Neural progenitor cell (in vitro differentiated cells): ENCODE measurements at regions not wholly inside any gene's neighbourhood (a gene's known extent, or its start where the extent isn't known, plus 50 kb on each side); places are given as distances from the start of the nearest gene placed in this dataset.

Experiments used
- DNase-seq: peaks from one replicate; pipeline ENCODE4 v3.0.0-alpha.2; 2016; ENCODE audit warnings: low spot score
- H2AFZ ChIP-seq: fragments of 200-600 bp; sonication (generic); replicated peaks from 2 replicates; pipeline ENCODE4 v1.6.1; 2016; ENCODE audit warnings: antibody characterized with exemption
- H3F3A ChIP-seq: fragments of 200-600 bp; sonication (generic); 2 replicates; pipeline ENCODE4 v1.6.1; 2016; ENCODE audit warnings: antibody characterized with exemption, low read depth
- H3K27ac ChIP-seq: fragments of 200-600 bp; sonication (generic); 2 replicates; pipeline ENCODE4 v1.5.1; 2016; ENCODE audit warnings: mild to moderate bottlenecking
- H3K27me3 ChIP-seq: fragments of 200-600 bp; sonication (generic); 2 replicates; pipeline ENCODE4 v1.6.1; 2016; ENCODE audit warnings: mild to moderate bottlenecking, moderate library complexity
- H3K36me3 ChIP-seq: fragments of 200-600 bp; sonication (generic); 2 replicates; pipeline ENCODE4 v1.5.1; 2016
- H3K4me1 ChIP-seq: fragments of 200-600 bp; sonication (generic); 2 replicates; pipeline ENCODE4 v1.6.1; 2016; ENCODE audit warnings: mixed run types
- H3K4me2 ChIP-seq: fragments of 200-600 bp; sonication (generic); 2 replicates; pipeline ENCODE4 v1.6.1; 2016
- H3K4me3 ChIP-seq: fragments of 200-600 bp; sonication (generic); 2 replicates; pipeline ENCODE4 v1.5.1; 2016
- H3K79me2 ChIP-seq: fragments of 200-600 bp; sonication (generic); 2 replicates; pipeline ENCODE4 v1.6.1; 2016; ENCODE audit warnings: low read depth
- H3K9ac ChIP-seq: fragments of 200-600 bp; sonication (generic); 2 replicates; pipeline ENCODE4 v1.6.1; 2016
- H3K9me3 ChIP-seq: fragments of 200-600 bp; sonication (generic); 2 replicates; pipeline ENCODE4 v1.5.1; 2016; ENCODE audit warnings: low read depth
- H4K20me1 ChIP-seq: fragments of 200-600 bp; sonication (generic); 2 replicates; pipeline ENCODE4 v1.6.1; 2016; ENCODE audit warnings: low read depth
- H3K27ac Mint-ChIP-seq: 3 replicates; pipeline ENCODE4 v1.8.0; 2021; ENCODE audit warnings: mixed read lengths
- H3K27me3 Mint-ChIP-seq: 2 replicates; pipeline ENCODE4 v1.8.0; 2022; ENCODE audit warnings: low read depth, mild to moderate bottlenecking, inconsistent platforms, moderate library complexity, mixed read lengths; ENCODE audit not compliant: insufficient read depth
- H3K36me3 Mint-ChIP-seq: 3 replicates; pipeline ENCODE4 v1.8.0; 2021; ENCODE audit warnings: mixed read lengths
- H3K4me1 Mint-ChIP-seq: 3 replicates; pipeline ENCODE4 v1.8.0; 2021; ENCODE audit warnings: mixed read lengths
- H3K4me3 Mint-ChIP-seq: 3 replicates; pipeline ENCODE4 v1.8.0; 2021; ENCODE audit warnings: mild to moderate bottlenecking, moderate library complexity, mixed read lengths
- H3K9me3 Mint-ChIP-seq: 3 replicates; pipeline ENCODE4 v1.8.0; 2020; ENCODE audit warnings: mixed read lengths
- EZH2 ChIP-seq: fragments of 200-600 bp; sonication (generic); IDR thresholded peaks from 2 replicates; pipeline ENCODE4 v1.6.1; 2017; ENCODE audit warnings: antibody characterized with exemption, mild to moderate bottlenecking, moderate library complexity
- EZH2phosphoT487 ChIP-seq: fragments of 200-600 bp; sonication (generic); IDR thresholded peaks from 2 replicates; pipeline ENCODE4 v1.6.1; 2017; ENCODE audit warnings: antibody characterized with exemption
- TF ChIP-seq, protein P1 (sequence below): fragments of 200-600 bp; sonication (generic); IDR thresholded peaks from 2 replicates; pipeline ENCODE4 v1.5.1; 2017; ENCODE audit warnings: antibody characterized with exemption, mild to moderate bottlenecking

DNA sequence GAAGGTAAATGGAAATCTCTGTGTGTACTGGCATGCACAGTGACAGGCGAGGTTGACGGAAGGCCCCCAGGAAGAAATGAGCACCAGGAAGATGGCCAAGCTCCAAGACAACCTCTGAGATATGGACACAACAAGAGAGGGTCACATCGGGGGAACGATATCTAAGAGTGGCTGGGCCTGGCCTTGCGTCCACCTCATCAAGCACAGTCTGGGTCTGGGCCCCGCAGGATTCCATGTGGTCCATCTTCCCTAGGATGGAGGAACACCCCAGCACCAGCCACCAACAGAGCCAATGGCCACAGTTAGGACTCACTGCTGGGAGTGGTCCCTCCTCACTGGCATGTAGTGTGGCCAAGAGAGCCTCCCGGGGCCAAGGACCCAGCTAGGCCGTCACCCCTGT is 272.6 kb upstream of the AGTR2 start:
- Mint-ChIP-seq H3K4me3 (no peak overlapping the region), H3K27me3 (peaks cover 3% of the 10 kb centered on the region), H3K36me3 (peaks cover 42% of the 10 kb centered on the region), H3K9me3 (peaks cover 59% of the 10 kb centered on the region), H3K4me1 (no peaks in the 10 kb centered on the region), H3K27ac (no peak overlapping the region)
- Histone ChIP-seq H3K9ac (no peak overlapping the region), H3K4me2 (no peak overlapping the region), H3K9me3 (no peaks in the 10 kb centered on the region), H3K79me2 (no peaks in the 10 kb centered on the region), H3K4me3 (no peak overlapping the region), H3K27ac (no peak overlapping the region), H3K36me3 (no peaks in the 10 kb centered on the region), H3K27me3 (no peaks in the 10 kb centered on the region), H3F3A (peaks cover 6% of the 10 kb centered on the region), H4K20me1 (peaks cover 26% of the 10 kb centered on the region), H3K4me1 (no peaks in the 10 kb centered on the region), H2AFZ (no peak overlapping the region)
- TF ChIP-seq, protein P1, sequence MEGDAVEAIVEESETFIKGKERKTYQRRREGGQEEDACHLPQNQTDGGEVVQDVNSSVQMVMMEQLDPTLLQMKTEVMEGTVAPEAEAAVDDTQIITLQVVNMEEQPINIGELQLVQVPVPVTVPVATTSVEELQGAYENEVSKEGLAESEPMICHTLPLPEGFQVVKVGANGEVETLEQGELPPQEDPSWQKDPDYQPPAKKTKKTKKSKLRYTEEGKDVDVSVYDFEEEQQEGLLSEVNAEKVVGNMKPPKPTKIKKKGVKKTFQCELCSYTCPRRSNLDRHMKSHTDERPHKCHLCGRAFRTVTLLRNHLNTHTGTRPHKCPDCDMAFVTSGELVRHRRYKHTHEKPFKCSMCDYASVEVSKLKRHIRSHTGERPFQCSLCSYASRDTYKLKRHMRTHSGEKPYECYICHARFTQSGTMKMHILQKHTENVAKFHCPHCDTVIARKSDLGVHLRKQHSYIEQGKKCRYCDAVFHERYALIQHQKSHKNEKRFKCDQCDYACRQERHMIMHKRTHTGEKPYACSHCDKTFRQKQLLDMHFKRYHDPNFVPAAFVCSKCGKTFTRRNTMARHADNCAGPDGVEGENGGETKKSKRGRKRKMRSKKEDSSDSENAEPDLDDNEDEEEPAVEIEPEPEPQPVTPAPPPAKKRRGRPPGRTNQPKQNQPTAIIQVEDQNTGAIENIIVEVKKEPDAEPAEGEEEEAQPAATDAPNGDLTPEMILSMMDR = no peak
- TF ChIP-seq EZH2 (no peak), EZH2phosphoT487 (no peak)
- DNase-seq = no peak

- peaks cover 42% of the 10 kb centered on the region for H3K36me3 Mint-ChIP-seq
- no peak overlapping the region for H3K4me2 ChIP-seq
- H3K36me3 ChIP-seq = no peaks in the 10 kb centered on the region
- no peak overlapping the region for H3K4me3 Mint-ChIP-seq
- no peaks in the 10 kb centered on the region for H3K27me3 ChIP-seq
- H3K9me3 Mint-ChIP-seq = peaks cover 57% of the 10 kb centered on the region
- TF ChIP-seq EZH2phosphoT487 = no peak
- TF ChIP-seq, protein P1 = peak; percentile 29
- H3K4me1 Mint-ChIP-seq = no peaks in the 10 kb centered on the region
- no peaks in the 10 kb centered on the region for H3K9me3 ChIP-seq
- no peaks in the 10 kb centered on the region for H3K4me1 ChIP-seq
- peaks cover 3% of the 10 kb centered on the region for H3F3A ChIP-seq
- H3K9ac ChIP-seq = no peak overlapping the region
- peak; percentile 55 for DNase-seq
- peaks cover 25% of the 10 kb centered on the region for H4K20me1 ChIP-seq
- no peak overlapping the region for H3K4me3 ChIP-seq
- H3K79me2 ChIP-seq = no peaks in the 10 kb centered on the region
- H3K27ac ChIP-seq = no peak overlapping the region
- H2AFZ ChIP-seq = no peak overlapping the region
- peaks cover 3% of the 10 kb centered on the region for H3K27me3 Mint-ChIP-seq
- no peak overlapping the region for H3K27ac Mint-ChIP-seq
Measured at GRCh38 chrX:115898382-115899001, 272.1 kb upstream of the AGTR2 start.

GRCh38 chrX:115900425-115900824 is 270.1 kb upstream of the AGTR2 start:
- DNase-seq = no peak
- H3K79me2 ChIP-seq = no peaks in the 10 kb centered on the region
- no peak overlapping the region for H2AFZ ChIP-seq

More at GRCh38 chrX:115900425-115900824, 270.1 kb upstream of the AGTR2 start:
- no peak overlapping the region for H3K27ac Mint-ChIP-seq
- Histone ChIP-seq H3K4me2 (no peak overlapping the region), H4K20me1 (peaks cover 12% of the 10 kb centered on the region), H3K36me3 (no peaks in the 10 kb centered on the region), H3K27ac (no peak overlapping the region), H3K27me3 (no peaks in the 10 kb centered on the region), H3K9me3 (no peaks in the 10 kb centered on the region), H3F3A (peaks cover 3% of the 10 kb centered on the region), H3K4me1 (no peaks in the 10 kb centered on the region), H3K9ac (no peak overlapping the region), H3K4me3 (no peak overlapping the region)
- no peak overlapping the region for H3K4me3 Mint-ChIP-seq
- peaks cover 57% of the 10 kb centered on the region for H3K9me3 Mint-ChIP-seq
- H3K4me1 Mint-ChIP-seq = no peaks in the 10 kb centered on the region
- H3K36me3 Mint-ChIP-seq = peaks cover 46% of the 10 kb centered on the region
- peaks cover 2% of the 10 kb centered on the region for H3K27me3 Mint-ChIP-seq
- TF ChIP-seq EZH2phosphoT487 = no peak
- TF ChIP-seq, protein P1 = no peak
- TF ChIP-seq EZH2 = no peak
